Kidney tubule cell (primary cell): ENCODE measurements at regions not wholly inside any gene's neighbourhood (a gene's known extent, or its start where the extent isn't known, plus 50 kb on each side); places are given as distances from the start of the nearest gene placed in this dataset.

Experiments
- DNase-seq: peaks from one replicate; pipeline ENCODE4 v3.0.0-alpha.2; 2018; ENCODE audit warnings: low spot score

DNA sequence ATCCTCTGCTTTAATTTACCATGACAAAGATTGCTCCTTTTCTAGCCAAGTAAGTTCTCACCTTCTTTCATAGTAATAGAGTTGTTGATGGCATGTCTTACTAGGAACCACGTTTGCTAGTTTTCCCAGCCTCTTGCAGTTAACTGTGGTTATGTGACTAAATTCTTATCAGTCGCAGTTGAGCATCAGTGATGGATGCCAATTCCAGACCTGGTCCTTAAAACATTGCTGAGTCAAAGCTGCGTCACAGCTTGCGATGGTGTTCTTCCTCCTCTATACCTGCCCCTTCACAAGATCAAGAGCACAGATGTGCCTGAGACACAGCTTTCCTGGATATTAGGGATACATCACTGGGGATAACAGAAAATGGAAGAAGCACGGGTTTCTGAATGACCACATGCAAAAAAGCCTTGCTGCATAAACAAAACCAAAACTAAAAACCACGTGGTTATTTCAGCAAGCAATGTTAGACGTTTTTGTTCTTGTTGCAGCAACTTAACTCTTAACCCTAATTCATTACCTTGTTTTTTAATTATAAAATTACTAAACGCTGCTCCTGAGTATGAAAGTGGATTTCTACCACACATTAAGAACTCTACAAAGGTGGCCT is 97.6 kb upstream of the DACH1 start:
- DNase-seq = no peak

DNA sequence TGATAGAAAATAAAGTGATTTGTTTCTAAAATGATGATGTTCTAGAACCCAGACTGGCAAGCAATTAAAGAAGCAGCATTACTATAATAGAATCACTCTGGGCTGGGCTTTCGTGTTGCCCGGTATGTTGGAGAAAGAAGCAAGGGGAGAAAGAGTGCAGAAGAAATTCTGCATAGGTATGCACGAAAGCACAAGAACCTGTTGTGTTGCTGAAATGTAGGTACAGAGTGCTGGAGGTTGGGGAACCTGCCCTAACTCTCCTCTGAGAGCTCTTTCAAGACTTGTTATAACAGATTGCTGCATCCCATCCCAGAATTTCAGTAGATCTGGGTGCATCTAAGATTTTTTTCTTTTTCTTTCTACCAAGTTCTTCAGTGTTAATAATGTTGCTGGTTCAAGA is 95.7 kb upstream of the DACH1 start:
- DNase-seq = no peak

DNA sequence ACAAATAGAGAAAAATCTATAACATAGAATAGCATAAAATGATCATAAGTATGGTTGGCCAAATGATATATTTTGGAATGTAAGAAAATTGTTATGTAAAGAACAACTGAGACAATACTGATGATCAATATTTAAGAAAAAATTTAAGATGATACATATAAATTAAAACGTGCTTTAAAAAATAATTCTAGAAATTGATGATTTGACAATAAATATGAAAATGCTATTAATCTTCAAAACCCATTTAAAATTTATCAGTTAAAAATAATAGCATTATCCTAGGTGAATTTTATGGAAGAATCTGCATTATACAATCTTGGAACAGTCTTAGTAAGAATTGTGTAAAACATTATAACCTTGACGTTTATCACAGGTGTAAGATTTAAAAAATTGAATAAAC is 95.1 kb upstream of the DACH1 start:
- DNase-seq = no peak

DNA sequence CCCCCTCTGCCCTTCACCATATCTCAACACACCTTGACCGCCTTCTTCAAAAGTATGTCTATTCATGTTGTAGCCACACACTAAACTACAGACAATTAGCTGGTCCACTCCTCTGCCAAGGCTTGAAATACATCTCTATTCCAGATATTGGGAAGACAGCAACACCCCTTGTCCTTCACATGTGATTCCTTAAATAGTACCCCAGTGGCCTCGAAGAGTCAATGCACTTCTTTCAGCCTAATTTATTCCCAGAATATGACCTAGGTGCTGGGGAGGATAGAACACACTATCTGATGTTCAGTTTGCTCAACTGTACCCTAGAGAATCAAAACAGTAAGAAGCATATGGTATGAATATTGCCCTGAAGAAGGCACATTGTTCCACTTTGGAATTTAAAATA is 82.4 kb upstream of the DACH1 start:
- no peak for DNase-seq

DNA sequence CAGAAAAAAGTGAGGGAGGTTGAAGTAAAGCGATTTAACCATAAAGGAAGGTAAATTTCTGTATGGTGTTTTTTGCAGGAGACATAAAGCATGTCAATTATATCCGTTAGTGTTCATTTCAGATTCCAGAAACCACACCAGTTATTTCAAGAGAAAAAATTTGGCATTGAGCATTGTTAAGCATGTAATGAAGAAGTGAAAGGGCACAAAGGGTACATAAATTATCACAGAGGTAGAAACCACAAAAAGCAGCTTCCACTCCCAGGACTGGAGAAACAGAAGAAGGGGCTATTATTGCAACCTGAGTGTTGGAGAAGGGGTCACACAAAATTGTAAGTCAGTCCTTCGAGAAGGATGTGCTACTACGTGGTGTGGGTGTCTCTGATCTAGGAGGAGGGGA is 72.2 kb upstream of the DACH1 start:
- no peak for DNase-seq

DNA sequence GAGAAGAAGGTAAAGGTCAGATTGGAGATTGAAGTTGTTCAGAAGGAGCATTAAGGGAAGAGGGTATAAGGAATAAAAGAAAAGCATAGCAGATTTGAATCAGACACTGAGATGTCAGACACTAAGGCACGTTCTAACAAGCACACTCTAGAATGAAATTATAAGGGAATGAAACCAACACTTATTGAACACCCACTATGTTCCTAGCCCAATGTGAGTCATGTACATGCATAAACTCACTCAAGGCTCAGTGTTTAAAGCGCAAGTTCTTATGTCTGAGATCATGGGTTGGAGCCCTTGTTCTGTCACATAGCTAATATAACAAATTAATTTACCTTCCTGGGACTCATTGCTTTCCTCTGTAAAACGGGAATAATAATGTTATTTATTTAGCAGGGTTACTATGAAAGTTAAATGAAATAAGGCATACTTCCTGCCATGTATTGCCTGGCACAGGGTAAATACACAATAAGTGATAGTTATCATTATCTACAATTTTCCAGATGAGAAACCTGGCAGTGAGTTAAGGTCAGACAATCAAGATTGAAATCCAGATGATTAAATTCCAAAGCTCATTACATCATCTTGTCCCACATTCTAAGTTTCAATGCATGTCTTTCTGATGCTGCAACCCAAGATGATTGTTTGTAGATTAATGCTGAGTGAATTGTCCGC is 68.3 kb upstream of the DACH1 start:
- DNase-seq = no peak

- DNase-seq = no peak
These were observed 57.9 kb upstream of the DACH1 start for GRCh38 chr13:71924931-71925330.

- DNase-seq = no peak
These were observed 55.2 kb upstream of the DACH1 start for GRCh38 chr13:71922194-71922593.
